GM21529 (cell line): ENCODE measurements at regions not wholly inside any gene's neighbourhood (a gene's known extent, or its start where the extent isn't known, plus 50 kb on each side); places are given as distances from the start of the nearest gene placed in this dataset.

Experiments used
- ATAC-seq: cut with Tn5 transposase; IDR thresholded peaks from one replicate; pipeline ENCODE4 v1.9.1; 2021; ENCODE audit not compliant: unreplicated experiment

DNA sequence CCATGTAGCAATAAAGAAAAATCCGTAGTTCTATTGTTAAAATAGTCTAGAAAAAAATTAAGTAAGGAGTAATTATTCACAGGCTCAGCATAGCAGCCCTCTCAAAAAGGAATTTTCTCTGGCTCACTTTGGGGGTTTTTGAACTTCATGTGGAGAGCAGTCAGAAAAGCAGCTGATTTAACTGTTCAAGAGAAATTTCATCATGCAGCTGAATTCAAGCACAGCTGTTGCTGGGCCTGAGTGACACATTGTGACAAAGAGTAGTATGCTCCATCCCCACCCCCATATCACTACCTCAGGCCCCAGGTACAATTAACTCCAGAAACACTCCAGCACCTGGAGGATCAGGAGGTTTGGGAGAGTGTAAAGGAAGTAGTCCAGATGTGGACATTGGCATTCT lies 272.1 kb downstream of the FAM76B start:
- ATAC-seq: no peak

DNA sequence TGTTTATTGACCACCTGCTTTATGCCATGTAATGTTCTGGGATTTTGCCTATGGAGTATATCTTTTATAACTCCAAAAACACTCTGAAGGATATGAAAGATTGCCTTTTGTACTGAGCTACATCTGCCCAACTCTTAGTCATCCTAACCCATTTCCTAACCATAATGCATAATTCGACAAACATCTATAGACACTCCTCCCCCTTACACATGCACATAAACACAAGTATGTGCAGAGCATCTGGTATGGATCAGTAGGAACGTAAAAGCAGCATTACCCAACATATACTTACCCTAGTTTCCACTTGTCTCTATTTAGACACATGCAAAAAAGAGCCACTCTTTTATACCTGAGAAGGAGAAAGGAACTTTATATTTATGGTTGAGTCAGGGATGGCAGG lies 272.8 kb downstream of the FAM76B start:
- no peak for ATAC-seq

DNA sequence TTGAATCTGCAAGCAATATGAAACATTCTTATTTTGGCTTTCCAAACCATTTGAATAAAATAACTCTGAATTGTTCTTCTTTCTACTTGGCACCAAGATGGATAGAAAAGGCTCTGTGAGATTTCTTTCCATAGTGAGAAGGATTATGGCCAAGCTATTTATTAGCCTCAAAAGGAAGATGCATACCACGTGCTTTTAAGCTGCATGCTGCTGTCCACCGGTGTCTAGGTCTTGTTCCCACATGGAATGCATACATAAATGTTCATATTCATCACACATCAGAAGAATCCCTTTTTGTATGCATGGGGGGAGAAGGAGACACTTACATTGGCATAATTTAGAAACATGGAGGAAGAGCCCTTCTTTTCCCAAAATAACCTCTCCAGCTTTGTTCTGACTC lies 273.4 kb downstream of the FAM76B start:
- ATAC-seq: no peak

DNA sequence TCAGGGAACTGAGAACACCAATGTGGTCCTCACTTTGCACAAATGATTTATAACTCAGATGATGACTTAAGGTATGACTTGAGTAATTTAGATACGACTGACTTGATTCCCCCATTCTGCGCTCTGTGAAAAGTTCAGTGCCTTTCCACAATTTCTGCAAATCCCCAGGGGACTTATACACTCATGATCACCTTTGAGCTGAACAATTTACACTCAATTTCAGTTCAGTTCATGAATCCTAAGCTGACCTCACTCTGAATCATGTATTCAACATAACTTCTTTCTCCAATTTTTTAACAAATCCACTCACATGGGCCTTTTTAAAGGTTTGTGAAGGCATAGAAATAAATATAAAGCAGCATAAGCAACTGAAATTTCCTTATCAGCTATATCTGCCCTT lies 274.2 kb downstream of the FAM76B start:
- ATAC-seq: no peak

DNA sequence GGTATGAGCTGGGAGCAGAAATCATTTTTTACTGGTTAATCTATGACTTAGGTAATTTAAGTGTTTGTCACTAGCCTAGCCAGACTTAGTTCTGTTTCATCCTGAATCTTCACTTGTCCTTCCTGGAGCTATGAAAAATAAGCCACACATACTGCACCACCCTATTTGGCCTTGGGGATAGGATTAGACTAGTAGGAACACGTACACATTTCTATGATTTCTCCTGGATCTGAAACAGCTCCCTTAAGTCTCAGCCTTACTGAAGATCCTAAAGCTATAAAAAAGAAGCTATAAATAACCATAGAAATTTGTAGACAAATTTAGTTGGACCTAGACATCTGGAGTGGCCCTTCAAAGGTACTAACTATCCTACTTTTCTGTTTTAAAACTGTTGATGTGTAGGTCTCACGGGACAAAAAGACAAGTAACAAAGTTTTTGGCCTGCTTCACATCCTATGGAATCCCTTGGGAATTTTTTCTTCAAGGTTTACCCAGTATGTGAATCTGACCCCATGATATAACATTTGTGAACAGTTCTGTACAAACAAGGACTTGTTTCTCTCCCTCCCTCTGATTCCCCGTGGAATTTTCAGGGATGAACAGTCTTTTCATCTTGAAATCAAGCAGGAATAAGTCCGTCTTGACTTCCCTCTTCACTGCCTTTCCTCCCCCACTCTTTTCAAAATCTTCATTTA lies 275.0 kb downstream of the FAM76B start:
- ATAC-seq: no peak

DNA sequence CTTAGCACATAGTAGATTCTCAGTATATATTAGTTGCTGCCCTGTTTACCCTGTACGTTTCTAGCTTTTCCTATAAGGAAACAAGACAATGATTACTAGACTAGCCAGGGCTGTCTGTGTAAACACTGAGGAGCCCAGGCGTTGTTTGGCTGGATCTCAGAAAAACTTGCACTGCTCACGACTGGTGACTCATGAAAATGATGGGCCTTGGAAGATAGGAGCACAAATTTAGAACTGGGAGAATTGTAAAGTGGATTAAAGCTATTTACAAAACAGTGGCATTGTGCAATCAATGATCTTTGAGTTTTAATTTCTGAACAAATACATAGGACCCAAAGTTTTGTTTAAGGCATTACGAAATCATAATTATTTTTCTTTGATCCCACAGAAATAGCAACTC lies 276.9 kb downstream of the FAM76B start:
- ATAC-seq: no peak

DNA sequence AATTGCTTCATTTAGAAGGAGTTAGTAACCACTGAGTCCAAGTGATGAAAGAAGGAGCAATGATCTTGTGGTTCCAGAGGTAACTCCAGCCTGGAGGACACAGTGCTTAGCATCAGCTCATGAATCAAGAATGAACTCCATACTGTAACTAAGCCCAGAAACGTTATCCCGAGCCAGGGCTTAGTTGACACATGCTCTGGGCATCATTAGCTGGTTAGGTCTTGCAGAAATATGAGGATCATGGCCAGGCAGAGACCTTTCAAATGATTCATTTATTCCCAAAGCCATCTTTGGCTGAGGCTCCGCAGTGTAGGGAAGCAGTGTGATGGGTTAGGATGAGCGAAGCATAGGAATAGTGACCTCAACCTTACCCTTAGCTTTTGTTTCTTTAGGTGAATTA lies 277.4 kb downstream of the FAM76B start:
- ATAC-seq: no peak

DNA sequence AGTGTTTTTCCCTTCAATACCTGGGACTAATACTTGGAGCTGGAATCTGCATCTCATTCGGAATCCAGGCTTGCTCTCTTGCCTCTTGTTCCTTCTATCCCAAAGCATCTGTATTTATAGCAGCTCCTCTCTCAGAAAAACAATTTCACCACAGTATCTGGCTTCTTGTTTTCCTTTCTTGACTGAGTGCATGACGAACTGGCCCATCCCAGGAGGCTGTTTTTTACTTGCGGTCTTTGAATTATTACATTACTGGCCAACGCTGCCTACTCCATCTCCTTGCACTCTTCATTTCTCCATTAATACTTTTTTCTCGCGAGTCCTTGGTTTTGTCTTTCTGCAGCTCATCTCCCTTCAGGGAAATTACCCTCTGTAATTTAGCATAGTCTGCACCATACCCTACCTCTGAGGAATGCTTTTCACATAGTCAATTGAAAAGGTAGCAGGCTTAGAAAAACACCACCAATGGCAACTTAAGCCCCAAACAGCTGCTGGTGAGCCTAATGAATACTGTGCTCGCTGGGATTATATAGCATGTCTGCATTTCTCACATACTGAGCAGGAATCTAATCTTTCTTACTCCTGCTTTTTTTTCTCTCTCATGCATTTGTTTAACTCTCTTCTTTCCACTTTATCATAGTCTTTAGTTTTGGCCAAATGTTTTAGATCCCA lies 277.4 kb upstream of the SESN3 start:
- no peak for ATAC-seq

DNA sequence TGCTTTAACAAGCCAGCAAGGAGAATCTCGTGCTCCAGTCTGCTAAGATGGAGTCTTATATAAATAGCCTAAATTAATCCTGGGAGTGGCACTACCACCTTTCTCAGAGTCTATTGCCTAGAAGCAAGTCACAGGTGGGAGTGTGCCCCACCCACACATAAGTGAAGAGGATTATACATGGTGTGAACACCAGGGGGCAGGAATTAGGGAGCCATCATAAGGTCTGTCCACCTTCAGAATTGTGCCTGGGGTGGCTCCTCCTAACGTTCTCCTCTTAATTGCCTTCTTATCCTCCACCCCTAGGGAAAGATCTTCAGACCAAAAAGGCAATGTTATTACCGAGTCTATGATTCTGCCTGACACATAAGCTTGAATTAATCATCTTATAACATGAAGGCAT lies 276.8 kb upstream of the SESN3 start:
- no peak for ATAC-seq

DNA sequence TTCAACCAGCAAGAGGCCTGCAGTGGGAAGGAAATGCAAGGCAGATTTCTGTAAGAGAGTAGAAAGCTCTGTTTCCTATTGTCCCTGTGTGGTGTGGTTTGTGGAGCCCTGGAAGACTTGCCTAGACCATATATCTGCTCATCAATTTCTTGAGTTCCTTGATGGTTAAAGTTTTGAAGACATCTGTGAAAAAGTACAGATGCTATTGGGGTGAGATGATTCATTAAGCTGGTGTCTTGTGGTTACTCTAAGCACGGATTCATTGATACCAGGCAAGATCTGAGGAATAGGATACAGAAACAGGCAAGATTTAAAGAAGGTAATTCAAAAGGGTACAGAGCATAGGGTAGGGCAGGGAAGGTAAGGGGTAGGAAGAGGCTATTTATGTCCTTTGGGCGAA lies 275.8 kb upstream of the SESN3 start:
- no peak for ATAC-seq

DNA sequence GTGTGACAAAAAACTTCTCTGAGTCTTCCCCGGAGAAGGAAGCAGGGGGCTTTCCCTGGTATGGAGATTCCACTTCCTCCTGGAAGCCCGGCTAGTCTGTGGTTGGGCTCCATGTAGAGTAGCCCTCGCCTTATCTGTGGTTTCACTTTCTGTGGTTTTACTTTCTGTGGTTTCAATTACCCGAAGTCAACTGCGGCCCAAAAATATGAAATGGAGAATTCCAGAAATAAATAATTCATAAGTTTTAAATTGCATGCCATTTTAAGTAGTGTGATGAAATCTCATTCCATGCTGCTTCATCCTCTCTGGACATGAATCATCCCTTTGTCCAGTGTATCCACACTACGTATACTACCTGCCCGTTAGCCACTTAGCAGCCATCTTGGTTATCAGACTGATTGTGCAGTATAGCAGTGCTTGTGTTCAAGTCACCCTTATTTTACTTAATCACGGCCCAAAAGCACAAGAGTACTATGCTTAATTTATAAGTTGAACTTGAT lies 275.0 kb upstream of the SESN3 start:
- no peak for ATAC-seq

DNA sequence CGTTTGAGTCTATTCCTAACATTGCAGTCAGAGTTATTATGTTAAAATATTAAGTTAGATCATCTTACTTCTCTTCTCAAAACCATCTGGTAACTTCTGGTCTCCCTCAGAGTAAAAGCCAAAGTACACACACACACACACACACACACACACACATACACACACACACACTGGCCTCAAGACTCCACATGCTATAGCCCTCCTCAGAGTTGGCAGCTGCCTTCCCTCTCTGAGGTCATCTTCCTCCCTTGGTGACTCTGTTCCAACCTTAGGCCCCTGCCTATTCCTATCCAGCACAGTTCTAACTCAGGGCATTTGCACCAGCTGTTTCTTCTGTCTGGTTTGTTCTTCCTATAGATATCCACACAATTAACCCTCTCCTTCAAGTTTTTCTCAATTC lies 272.0 kb upstream of the SESN3 start:
- no peak for ATAC-seq

DNA sequence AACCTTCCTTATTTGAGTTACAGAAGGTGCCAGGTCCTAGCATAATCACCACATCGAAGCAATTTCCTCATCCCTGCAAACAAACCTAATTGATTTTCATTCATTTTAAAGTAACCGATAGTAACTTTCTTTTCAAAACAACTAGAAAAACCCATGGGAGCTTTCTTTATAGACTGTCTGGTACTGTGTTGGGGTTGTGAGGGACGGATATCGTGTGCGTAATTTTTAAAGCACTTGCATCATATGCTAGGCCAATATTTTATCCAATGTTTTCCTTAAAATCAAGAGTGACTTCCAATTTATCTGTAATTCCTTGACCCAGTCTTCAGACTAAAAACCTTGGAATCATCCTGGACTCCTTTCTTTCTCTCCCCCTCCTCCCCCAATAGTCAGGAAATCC lies 271.5 kb upstream of the SESN3 start:
- no peak for ATAC-seq

DNA sequence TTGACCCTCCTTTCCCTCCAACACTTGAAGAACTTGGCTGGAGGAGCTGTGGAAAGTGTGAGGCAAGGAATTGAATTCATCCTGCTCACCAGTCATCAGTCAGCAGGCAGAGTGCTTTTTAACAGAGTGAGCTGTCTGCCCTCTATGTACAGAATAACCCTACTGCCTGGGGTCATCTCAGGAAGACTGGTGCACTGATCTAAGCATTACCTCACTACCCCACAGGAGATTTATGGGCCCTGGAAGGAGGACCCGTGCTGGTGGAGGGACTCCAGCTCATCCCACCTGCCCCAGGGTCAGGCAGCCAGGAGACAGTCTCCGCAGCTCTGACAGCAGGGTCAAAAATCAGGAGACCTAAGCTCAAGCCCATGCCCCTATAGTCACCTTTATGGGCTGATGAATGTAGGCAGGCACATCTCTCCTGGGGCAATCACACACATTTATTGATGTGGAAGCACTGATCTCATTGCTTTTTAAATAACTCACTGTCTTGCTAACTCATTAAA lies 270.8 kb upstream of the SESN3 start:
- ATAC-seq: no peak

DNA sequence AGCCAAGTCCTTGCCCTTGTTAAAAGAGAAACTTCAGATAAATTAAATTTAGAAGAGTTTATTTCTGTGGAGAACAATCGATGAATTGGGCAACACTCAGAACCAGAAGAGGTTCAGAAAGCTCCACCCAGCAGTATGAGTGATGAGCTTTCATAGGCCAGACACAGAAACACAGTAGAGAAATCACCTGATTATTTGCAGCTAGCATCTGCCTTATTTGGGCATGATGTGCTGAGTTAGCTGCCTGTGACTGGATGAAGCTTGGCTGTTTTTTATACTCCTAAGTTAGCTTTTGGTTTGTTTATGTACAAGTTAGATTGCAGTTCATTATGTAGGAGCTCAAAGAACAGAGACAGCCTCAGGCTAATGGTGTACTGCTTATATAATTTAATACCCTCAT lies 269.5 kb upstream of the SESN3 start:
- ATAC-seq: no peak

DNA sequence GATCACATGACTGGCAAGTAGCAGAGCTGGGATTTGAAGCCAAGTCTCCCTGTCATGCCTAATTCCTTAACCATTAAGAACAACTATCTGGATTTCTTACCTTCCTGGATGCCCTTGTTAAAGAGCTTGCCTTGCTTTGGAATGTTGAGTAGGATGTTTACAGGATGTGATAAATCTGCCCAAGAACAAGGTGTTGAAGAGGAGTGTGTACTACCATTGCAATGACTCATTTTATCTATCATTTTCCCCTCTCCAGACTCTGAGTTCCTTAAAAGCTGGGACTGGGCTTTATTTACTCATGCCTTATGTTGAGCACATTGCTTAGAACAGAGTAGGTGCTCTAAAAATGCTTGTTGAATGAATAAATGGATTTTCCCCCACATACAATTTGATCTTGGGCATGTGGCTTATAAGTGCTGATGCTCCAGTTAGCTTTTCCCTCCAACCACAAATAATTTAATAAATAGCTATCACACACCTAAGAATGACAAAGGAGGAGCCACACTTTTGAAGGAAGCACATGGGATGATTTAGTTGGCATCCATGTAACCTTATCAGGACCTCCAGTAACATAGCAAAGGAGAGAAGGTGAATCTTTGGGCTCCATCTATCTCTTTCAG lies 268.6 kb upstream of the SESN3 start:
- no peak for ATAC-seq

DNA sequence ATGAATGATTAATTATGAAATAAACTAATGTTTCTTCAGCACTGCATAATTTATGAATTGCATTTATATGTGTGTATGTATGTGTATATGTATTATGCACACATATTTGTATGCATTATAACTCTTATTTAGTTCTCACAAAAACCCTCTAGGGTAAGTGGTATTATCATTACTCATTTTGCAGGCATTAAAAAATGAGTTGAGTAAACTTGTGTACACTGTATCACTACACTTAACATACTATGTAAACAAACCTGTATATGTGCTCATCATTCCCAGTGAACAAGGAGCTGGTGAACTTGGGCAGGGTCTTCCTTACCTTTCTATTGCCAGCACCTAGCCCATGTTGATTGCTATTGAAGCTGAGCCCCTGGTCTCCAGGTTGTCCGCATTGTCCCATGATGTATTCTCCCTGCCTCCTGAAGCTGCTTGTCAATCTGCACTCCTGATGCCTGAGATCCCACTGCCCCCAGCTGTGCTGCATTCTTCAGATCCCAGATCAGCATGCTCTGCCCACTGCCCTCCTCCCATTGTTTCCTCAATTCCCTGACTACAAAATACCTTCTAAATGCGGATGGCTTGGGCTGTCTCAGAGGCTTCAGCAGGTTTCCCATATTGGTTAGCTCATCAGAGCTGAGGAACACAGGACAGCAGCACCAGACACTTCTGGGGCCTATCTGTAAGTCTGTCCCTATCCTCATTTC lies 267.9 kb upstream of the SESN3 start:
- ATAC-seq: no peak

DNA sequence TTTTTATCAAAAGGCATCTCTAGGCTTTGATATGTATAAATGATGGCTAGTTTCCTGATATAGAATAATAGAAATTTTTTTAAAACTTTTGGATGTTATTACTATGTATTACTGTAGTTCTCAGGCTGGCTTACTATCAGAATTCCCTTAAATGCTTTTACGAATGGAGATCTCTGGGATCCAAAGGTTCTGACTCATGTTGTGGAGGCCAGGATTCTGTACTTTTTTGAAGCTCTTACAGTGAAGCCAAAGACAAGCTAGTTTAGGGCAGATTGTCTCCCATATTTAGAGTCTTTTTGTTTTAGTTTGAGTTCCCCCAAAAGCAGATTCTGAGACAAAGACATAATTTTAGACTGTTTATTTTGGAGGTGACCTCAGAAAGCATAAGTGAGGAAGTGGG lies 265.9 kb upstream of the SESN3 start:
- ATAC-seq: no peak

DNA sequence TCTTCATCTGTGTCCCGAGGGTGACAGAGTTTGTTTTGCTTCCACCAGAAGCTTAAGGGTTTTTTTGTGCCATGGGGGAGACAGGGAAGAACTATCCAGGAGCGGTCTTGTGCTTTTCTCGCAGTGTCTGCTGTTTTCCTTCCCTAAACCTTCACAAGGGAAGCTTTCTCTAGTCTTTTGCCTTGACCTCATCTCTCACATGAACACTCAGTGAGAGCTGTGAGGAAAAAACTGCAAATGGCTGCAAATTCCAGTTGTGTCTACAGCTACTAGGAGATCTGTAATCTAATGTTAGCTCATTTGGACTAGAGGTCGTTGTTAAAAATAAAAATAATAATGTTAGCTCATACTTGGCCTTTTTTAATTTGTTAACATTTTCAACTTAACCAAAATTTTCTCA lies 264.7 kb upstream of the SESN3 start:
- no peak for ATAC-seq

DNA sequence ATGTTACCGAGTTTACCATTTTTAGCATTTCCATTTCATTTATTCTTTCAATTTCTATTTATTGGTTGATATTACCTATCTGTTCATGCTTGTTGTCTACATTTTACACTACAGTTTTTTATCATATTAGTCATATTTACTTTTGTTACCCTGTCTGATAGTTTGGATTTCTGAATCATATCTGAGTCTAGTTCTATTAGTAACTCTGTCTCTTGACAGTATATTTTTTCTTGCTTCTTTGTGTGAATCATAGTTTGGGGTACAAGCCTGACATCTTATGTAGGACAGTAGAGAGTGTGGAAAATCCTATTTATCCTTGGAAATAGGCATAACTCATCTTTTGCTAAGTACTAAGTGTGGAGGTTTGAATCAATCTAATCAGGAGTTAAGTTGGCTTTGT lies 263.9 kb upstream of the SESN3 start:
- ATAC-seq: no peak

DNA sequence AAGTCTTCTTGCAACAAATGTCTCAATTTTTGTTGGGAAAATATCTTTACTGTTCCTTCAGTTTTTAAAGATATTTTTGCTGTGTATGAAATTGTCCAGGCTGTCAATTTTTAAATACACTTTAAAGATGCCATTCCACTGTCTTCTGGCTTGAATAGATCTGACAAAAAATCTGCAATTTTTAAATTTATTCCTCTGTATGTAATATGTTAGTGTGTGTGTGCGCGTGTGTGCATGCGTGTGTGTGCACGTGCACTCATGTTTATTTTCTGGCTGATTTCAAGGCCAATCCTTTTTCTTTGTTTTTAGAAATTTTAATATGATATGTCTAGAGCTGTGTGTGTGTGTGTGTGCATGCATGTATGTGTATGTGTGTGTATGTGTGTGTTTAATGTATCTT lies 263.2 kb upstream of the SESN3 start:
- ATAC-seq: no peak

DNA sequence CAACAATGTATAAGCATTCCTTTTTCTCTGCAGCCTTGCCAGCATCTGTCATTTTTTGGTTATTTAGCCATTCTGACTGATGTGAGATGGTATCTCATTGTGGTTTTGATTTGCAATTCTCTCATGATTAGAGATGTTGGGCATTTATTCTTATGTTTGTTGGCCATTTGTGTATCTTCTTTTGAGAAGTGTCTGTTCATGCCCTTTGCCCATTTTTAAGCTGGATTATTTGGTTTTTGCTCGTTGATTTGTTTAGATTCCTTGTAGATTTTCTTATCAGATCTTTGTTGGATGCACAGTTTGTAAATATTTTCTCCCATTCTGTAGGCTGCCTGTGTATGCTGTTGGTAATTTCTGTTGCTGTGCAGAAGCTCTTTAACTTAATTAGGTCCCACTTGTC lies 259.6 kb upstream of the SESN3 start:
- ATAC-seq: no peak
